ENCODE measurements at regions not wholly inside any gene's neighbourhood (a gene's known extent, or its start where the extent isn't known, plus 50 kb on each side); places are given as distances from the start of the nearest gene placed in this dataset.

- no peak for DNase-seq
These were observed 64.8 kb upstream of the PPM1J start for GRCh38 chr1:112779665-112780526.

GRCh38 chr1:112778137-112778536, 63.0 kb upstream of the PPM1J start:
- DNase-seq = no peak

- DNase-seq = no peak
These were observed 61.6 kb upstream of the PPM1J start for GRCh38 chr1:112776688-112777087.

DNA sequence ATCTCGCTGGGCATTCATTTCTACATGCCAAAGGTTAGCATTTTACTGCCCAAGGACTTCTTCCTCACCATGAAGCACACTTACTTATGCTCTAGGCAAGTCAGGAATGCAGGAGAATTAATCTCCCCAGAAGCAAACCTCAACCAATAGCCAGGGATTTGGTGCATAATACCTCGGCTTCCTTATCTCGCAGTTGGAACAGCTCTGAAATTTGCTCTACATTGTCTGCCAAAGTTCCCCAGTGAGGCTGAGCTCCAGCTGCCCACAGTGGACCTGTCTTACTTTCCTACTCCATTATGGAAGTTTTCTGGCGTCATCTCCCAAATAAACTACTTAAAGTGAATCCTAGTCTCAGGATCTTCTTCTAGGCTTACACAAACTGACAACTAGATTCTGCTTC, 57.6 kb upstream of the PPM1J start:
- no peak for DNase-seq

GRCh38 chr1:112770724-112771123, 55.6 kb upstream of the PPM1J start:
- no peak for DNase-seq

DNA sequence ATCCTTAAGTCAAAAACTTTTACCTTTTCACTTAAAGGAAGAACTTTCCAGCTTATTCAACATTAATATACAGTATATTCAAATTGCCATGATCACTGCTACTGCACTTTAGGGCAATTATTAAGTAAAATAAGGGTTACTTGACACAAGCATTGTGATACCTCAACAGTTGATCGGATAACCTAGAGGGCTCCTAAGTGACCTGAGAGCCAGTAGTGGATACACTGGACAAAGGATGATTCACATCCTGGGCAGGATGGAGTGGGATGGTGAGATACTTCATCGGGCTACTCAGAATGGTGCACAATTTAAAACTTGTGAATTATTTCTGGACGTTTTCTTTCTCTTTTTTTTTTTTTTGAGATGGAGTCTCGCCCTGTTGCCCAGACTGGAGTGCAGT, 54.5 kb upstream of the PPM1J start:
- DNase-seq = no peak

- no peak for DNase-seq
These were observed 52.5 kb upstream of the PPM1J start for GRCh38 chr1:112767646-112768045.
